ENCODE measurements at regions not wholly inside any gene's neighbourhood (a gene's known extent, or its start where the extent isn't known, plus 50 kb on each side); places are given as distances from the start of the nearest gene placed in this dataset.

DNA sequence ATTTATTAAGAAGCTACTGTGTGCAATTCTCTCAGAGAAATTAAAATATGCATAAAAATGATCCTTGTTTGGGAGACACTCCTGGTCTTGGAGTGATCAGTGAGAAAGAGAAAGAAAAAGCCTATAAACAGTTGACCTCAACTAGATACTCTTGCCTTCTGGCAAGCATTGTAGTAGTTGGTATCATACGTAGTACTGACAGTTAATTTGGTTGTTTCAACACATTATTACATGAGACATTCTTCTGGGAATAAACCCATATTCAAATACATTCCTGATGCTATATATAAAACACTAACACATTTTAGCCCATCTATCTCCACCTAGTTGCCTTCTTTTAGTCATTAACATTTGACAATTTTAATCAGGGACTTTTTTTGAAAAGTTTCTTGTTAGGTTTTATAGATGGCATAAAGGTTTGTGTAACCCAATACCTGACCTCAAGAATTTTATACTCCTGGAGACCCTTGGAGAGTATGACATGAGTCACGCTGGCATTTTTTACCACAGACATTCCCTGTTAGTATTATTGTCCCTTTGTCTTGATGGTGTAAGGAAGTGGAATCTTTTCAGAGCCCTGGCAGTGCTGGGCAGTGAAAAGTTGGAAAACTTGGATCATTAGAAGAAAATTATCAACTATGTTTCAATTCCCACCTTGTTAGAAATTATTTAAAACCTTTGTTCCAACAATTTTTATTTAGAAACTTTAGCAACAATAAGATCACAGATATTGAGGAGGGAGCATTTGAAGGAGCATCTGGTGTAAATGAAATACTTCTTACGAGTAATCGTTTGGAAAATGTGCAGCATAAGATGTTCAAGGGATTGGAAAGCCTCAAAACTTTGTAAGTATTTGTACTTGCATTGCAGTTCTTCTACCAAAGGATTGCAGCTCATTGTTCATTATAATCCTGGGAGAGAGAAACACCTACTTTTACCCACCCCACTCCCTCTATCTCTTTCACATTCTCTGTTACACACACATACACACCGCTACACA lies 167.1 kb upstream of the PACRGL start:
- no peak for DNase-seq

DNA sequence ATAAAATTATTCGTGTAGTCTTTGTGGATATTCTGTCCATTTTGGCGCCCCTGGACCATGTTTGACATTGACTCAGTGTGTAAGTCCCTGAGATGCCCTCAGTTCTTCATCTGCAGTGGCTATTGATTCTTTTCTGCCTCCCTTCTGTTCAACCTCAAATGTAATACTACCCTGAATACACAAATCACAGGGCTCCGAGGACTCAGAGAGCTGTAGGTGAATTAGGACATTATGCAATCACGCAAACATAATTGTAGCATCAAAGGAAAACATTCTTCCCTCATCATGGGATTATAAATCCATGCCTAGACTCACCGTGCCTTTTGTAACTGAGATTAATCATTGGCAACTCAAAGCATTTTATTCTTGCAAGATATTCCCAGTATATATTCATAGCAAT lies 161.4 kb upstream of the PACRGL start:
- no peak for DNase-seq

DNA sequence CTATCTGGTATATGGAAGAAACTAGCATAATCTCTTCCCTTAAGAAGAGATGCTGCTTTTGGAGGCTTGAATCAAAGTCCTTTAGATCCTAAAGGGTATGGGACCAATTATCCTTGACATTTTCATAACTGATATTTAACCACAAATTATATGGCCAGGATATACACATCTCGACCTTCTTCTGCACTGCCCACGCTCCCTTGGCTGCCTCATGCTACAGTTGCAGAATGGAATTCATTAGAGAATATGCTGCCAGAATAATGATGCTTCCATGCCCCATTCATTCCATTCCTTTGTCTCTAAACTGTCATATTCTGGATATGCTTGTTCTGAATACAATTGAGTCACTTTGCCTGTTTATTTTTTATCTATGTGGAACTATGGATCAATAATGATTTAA lies 157.1 kb upstream of the PACRGL start:
- DNase-seq, result no peak

DNA sequence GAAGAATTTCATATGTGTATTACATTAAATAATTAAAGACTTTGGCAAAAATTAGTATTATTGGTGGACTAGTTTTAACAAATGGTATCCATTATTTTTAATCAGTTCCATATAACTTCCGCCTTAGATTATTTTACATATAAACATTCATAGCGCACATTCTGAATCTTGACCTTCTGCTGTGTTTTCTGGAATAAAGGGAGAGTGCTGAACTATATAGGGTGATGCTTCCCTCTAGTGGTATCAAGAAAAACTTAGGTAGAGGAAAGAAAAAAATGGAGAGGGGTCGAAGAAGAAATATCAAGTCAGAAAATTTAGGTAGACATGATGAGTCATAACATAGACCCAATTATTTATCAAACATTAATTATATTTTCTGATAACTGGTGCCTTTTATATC lies 155.6 kb upstream of the PACRGL start:
- no peak for DNase-seq

DNA sequence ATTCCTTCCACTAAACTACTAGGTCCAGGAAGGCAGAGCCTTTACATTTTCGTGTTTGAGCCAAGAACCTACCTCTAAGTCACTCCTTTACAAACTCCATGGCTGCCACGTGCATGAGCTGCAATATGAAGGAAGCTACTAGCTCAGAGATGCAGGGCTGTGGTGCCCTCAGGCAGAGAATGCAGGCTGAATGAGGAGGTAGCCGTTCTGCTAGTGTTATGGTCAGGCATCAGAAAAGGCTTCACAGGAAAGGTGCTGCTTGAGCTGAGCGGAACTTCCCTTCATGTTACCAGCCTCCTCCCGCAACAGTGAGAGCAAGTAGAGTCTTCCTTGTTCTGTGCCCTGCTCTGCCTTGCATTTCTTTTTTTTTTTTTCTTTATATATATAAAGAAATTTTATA lies 148.3 kb upstream of the PACRGL start:
- no peak for DNase-seq

DNA sequence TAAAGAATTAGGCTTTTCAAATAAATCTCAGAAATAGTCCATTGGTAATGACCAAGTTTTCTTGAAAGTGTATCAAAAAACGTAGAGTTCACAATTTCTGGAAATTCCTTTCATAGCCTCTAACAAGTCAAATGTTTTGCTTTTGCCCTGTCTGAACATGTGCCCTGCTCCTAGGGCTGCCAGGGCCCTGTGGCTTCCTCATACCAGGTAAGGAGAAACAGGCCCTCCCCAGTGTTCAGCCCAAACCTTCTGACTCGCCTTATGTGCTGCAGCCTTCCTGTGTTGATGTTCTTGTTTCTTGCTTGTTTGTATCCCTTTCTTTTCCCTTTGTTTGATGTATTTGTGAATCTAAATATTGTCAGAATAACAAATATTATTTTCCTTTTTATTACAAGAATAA lies 146.1 kb upstream of the PACRGL start:
- no peak for DNase-seq

DNA sequence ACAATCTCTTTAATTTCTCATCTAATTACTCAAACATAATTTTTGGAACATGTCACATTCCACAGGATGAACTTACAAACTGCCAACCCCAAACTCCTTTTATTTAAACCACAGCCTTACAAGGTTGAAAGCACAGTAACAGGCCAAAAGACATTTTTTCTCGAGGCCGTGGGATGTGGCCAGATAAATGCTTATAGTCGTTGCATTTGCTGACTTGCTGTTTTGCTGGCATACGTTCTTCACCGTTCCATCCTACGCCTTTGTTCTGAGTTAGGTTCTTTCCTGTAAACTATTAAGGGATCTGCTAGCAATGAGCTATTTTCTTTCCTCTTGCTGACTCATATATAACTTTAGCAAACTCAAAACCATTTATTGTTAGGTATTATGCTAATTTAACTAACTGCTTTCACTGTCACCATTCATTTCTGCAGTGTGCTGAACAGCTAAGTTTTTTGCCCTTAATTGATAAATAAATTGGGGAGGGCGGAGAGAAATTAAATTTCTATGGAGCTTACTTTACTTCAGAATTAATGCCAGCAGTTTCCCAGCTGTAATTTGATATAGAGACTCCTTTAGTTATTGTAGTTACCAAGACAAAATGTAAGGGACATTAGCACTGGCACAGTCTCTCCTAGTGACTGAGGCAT lies 135.1 kb upstream of the PACRGL start:
- DNase-seq, result no peak

DNA sequence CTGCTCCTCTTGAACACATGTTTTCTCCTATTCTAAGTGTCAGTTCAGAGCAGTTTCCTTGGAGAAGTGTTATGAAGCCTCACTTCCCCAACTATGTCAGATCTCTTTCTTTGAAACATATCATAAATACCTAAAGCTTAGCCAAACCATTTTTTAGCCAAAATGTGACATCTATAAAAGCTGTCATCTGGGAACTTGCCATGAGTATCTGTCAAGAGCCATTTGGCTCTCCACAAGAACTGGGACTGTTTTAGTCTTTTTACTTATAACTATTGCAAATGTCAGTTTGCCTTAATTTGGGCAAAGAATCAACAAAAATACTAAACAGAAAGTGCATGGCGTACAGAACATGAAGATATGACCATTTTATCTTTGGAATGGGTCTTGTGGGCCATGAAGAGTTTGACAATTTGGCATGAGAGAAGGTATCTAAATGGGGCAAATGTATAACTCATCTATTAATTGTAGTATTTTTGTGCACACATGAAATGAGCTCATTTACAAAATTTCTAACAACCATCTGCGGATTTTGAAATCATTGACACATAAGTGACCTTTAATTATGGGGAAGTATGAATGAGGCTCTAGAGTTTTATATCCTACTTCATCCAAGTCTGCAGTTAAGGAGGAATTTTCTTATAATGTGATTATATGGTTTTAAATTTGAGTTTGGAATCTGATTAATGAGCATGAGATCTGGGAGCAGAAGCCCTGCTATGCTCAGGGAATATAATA lies 129.1 kb upstream of the PACRGL start:
- no peak for DNase-seq

DNA sequence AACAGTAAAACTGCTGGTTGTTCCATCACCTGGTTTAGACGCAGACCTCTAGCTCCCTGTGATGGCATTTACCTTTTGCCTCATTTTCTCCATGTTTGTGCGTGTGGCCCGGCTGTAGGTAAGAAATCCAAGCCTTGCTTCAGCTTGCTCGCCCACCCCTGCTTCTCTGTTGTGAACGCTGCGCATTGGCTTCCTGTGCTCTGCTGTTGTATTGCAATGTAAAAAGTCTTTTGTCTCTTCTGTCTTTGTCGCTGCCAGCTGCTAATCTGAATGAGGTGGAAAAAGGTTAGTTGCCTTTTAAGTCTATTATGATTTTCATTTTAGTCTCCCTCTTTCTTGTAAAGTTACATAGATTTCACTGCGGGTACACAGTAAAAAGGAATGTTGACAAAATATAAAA lies 127.3 kb upstream of the PACRGL start:
- DNase-seq, result no peak

DNA sequence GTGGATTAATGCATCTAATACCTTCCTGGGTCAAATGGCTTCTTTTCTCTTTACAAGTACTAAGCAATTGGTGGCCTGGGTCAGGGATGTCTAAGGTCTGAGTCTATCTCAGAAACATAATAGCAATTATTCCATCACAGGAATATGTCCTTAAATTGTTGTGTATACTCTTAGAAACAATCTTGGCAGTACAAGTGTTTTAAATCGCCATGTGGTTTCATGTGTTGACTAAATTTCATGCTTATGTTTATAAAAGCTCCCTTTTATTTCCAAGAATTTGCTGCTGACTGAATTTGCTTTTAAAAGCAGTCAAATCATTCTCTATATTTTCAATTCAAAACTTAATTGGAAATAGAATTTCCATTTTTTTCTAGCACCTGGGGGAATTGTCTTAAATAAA lies 125.3 kb upstream of the PACRGL start:
- DNase-seq, result no peak

DNA sequence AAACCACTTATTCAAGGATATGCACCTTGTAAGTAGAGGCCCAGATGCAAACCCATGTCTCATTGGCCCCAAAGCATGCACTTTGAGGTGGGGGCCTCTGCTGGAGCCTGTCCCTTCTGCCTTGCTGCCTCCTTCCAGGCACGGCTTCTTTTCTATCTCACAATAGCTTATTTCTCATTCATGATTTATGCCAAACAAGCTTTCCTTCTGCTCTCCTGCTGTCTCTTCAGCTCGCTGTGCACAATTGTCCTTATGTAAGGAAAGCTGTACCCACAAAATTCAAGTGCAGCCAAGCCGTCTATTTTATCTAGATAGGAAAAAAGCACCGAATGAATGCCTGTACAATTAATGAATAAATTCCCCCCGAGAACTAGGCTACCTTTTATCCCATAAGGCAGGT lies 124.8 kb upstream of the PACRGL start:
- no peak for DNase-seq

DNA sequence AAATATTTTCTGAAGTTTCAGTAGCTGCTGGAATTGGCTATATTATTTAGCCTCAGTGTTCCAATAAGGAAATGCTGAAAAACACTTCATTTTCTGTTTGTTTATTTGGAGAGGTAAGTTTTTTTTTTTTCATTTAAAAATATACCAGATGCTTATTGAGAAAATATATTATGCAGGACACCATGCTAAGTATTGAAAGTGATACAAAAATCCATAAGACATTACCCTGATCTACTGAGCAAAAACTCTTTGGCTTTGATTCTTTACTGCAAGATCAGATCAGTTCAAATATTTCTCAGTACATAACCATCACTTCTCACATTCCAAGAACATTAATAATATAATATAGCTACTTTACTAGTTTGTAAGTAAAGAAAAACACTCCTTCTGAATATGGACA lies 123.4 kb upstream of the PACRGL start:
- DNase-seq, result no peak

DNA sequence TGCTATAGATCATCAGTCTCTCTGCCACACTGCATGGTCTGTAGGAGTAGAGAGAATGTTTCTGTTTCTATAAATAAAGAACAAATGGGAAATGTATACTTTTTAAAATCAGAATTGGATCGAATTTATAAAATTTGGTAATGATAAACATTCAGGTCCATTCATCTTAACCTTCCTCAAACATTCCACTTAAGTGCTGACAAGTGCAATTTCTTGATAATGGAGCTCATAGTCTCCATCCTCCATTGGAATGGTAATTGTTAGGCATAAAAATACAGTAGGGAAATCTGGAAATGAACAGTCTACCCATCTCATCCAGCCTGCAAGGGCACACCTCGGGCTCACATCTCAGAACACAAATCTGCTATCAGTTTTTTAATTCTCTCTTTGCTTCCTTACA lies 122.6 kb upstream of the PACRGL start:
- no peak for DNase-seq

DNA sequence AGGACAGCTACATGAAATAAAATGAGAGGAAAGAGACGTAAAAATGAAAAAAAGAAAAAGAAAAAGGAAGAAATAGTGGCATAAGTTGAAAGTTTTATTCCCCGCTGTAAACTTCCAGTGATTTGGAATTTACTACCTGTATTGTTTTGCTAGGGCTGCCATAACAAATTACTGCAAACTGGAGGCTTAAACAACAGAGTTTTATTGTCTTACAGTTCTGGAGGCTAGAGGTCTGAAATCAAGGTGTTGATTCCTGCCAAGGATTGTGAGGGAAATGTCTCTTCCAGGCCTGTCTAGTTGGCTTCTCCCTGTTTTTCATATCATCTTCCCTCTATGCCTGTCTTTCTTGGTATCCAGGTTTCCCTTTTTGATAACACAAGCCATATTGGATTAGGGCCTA lies 119.4 kb upstream of the PACRGL start:
- DNase-seq, result no peak

DNA sequence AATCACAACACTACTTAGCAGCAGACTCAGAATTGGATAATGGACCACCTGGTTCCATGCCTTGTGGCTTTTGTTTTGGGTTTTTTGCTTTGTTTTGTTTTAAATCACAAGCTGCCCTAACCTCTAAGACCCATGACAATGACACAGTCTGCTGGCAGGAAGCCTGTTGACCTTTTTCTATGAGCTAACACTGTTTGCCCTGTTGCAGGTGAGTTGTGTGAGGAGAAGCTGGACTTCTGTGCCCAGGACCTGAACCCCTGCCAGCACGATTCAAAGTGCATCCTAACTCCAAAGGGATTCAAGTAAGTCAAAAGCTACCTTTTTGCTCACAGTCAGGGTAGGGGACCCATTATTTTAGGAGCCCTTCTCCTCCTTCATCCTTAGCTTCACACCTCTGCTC lies 110.8 kb upstream of the PACRGL start:
- no peak for DNase-seq

DNA sequence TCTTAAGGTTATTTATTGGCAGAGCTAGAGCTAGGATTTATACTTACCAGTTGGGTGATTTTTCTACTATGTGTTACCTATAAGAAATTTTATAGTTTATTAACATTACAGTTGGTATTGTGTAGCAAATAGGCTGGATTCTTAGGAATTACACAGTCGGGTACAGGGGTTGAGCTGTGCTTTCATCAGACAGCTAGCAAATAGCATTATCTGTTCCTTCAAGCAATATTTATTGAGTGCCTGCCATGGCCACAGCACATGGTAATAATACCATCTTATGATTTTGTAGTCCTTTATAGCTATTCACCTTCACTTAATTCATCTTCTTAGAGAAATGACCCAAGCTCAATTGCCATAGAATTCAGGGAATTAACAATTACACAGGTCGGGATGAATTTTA lies 109.4 kb upstream of the PACRGL start:
- DNase-seq, result no peak

DNA sequence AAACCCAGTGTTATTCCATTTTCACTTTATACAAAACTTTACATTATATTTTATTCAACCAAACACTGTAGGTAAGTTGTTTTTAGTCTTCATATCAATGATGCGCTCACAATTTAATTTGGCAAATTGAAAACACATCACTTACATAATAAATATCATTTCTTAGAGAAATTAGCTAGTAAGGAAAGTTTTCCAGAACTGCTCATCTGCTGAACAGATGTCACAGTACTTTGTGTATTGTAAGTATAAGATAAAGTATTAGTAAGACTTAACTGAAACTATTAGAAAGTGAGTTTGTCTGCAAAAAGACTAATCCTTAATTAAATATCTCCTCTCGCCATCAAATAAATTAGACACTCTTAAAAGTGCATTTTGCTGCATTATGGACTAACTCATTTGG lies 108.7 kb upstream of the PACRGL start:
- no peak for DNase-seq

DNA sequence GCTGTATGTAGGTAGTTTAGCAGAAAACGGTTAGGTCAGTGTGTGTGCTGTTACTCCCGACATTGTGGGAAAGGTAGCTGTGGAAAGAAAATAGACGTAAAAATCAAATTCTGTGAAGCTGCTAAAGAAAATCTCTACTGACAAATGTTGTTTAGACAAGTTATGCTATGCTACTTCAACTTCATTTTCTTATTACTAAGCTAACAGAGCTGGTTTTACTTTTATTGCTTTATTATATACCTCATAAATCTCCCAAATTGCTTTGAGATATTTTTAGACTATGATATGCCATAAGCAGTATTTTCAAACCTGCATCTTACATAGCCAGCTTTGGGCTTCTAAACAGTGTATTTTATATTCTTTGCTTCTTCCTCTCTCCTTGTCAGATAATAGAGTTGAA lies 108.2 kb upstream of the PACRGL start:
- no peak for DNase-seq

DNA sequence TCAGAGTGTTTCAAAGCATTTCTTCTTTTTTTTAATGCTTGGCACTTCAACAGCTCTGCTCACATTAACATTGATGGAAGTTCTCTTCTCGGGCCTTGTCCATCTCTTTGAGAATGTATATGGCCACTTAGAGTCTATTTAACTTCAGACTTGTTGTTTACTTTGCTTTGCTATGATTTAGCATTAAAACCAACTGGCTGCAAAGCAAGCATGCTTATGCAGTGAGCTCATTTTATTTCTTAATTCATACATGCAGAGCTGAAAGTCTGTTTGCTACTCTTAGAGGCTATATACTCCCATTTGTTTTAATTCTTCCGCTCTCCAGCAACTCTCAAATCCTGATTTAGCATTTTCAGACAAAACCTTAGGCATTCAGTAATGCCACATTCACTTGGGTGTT lies 107.6 kb upstream of the PACRGL start:
- no peak for DNase-seq

DNA sequence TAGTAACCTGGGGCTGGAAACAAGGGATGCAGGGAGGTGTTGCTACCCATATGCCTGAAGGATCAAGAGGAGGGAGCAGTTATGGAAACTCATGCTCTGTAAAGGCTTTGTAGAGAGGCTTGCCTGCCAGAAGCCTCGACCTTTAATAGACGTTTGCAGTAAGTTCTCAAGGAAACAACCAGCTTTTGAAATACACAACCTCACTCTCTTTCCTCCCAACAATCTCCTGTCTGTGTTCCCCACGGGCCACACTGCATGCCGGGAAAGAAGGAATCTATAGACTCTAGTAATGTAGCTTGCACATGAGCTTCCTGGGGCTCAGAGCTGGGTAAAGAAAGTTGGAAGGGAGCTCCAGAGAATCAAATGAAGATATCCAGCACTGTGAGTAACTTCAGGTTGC lies 101.6 kb upstream of the PACRGL start:
- DNase-seq, result no peak

DNA sequence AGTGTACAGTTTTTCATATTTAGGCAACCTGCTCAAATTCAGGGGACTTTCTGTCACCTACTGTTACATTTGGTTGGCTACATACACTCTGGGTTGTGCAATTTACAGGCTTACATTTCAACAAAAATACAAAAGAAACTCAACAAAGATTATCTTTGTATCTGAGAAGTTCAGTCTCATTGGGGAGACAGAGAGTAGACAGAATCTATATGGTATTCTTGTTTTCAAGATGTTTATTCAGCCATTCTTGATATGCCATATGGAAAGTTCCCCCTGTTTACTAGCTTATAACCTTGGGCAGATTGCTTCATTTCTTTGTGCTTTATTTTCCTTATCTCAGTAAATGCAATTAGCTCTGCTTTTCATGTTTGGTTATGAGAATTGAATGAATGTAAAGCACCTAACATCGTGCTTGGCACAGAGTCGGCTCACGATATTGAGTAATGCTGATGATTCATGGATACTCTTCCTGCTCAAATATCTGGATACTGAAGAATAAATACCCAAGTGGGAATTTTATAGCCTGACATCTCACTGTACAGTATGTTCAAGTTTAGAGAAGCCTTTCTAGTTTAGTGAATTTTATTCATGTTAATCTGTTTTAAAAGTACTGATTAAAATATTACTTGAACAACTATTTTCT lies 96.5 kb upstream of the PACRGL start:
- no peak for DNase-seq

DNA sequence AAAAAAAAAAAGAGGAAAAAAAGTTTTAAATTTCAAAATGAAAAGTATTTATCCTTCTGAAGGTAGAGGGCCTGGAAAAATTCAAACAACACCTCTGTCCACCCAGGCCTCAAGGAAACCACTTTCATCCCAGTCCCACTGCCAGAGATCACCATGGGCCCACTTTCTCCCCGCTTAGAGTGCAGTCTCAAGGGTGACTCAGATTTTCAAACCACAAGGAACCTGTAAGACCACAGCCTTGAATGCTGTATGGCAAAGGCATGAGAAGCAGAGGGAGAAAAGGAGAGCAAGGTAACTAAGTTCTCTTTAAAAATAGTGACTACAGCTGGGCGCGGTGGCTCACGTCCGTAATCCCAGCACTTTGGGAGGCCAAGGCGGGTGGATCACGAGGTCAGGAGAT lies 87.9 kb upstream of the PACRGL start:
- DNase-seq, result no peak

DNA sequence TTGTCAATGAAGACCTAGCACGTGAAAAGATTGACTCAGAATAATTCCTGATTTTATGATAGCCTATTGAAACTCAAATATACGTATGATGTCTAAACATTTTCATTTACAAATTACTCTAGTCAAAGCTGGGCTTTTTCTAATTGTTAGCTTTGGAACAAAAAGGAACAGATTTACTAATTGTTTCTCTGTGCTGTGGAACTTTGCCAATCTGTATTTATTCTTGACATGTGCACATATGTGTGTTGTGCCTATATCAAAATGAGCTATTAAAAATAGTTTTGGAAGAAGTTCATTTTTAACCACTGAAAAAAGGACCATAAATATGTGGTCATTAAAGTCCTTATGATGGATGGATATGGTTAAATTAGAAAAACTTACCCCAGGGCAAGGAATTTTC lies 85.4 kb upstream of the PACRGL start:
- no peak for DNase-seq
